ENCODE measurements at regions not wholly inside any gene's neighbourhood (a gene's known extent, or its start where the extent isn't known, plus 50 kb on each side); places are given as distances from the start of the nearest gene placed in this dataset.

DNA sequence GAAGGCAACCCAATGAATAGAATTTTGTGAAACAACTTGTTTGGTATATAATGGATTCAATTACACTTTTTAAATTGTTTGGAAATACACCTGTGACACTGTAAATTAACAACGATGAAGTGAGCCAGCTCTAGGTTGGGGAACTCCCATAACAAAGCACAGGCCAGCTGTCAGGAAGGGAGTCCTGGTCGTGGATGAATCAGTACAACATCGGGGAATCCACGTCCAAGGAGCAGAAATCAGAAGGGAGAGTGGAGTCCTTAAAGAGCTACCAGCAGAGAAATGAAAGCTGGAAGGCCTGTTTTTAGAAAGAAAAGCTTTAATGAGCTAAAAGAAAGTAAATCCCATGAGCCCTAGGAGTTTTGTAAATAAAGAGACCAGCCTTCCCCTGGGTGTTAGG, 223.1 kb upstream of the SLC35B3 start:
- H3K4me3 ChIP-seq (ENCODE audit: low read length), result no peak overlapping the region
- DNase-seq (ENCODE audit: low read depth), result no peak
- TF ChIP-seq, protein P1, sequence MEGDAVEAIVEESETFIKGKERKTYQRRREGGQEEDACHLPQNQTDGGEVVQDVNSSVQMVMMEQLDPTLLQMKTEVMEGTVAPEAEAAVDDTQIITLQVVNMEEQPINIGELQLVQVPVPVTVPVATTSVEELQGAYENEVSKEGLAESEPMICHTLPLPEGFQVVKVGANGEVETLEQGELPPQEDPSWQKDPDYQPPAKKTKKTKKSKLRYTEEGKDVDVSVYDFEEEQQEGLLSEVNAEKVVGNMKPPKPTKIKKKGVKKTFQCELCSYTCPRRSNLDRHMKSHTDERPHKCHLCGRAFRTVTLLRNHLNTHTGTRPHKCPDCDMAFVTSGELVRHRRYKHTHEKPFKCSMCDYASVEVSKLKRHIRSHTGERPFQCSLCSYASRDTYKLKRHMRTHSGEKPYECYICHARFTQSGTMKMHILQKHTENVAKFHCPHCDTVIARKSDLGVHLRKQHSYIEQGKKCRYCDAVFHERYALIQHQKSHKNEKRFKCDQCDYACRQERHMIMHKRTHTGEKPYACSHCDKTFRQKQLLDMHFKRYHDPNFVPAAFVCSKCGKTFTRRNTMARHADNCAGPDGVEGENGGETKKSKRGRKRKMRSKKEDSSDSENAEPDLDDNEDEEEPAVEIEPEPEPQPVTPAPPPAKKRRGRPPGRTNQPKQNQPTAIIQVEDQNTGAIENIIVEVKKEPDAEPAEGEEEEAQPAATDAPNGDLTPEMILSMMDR (conservative IDR thresholded peaks at IDR 0.05; ENCODE audit: low read length), result no peak

DNA sequence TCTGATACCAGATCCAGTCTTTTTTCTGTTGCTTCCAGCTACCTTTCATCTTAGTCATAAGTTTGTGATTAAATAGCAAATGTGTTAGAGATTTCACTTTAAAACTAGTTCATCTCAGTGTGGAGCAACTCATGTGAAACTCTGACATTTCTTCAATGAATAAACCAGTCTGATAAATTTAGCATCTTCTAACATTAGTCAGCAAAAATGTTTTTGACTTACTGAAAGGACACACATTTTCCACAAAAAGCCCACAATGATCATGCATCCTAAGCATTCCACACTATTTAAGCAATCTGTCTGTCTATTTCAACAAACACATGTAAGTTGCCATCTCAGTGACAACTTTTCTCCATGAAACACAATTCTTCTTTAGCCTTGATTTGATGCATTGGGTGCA, 222.2 kb upstream of the SLC35B3 start:
- no peak for DNase-seq (ENCODE audit: low read depth)
- H3K4me3 ChIP-seq (ENCODE audit: low read length), result no peak overlapping the region
- TF ChIP-seq, protein P1 (conservative IDR thresholded peaks at IDR 0.05; ENCODE audit: low read length), result no peak

DNA sequence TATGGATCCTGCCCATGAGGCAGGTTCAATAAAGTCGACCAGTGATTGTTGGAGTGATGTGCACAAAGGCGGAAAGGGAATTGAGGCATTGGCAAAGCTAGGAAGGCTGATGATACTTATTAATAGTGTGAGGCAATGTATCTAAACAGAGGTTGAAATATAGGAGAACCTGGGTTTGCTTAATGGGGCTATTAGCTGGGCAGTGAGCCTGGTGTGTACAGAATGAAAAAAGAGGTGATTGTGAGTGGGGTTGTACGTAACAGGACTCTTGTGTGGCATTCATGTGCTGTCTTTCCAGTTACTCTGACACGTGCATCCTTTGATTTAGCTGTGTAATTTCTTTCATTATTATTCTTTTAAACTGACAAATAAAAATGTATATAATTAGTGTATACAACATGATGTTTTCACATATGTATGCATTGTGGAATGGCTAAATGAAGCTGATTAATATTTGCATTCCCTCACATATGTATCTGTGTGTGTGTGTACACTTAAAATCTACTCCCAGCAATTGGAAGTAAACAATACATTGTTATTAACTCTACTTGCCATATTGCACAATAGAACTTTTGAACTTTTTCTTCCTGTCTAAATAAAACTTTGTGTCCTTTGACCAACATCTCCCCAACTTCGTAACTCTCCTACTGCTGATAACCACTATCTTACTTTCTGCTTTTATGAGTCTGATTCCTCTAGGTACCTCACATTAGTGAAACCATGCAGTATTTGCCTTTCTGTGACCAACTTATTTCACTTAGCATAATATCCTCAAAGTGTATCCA, 220.5 kb upstream of the SLC35B3 start:
- H3K4me3 ChIP-seq (ENCODE audit: low read length), result no peak overlapping the region
- DNase-seq (ENCODE audit: low read depth), result no peak
- TF ChIP-seq, protein P1 (conservative IDR thresholded peaks at IDR 0.05; ENCODE audit: low read length), result no peak

DNA sequence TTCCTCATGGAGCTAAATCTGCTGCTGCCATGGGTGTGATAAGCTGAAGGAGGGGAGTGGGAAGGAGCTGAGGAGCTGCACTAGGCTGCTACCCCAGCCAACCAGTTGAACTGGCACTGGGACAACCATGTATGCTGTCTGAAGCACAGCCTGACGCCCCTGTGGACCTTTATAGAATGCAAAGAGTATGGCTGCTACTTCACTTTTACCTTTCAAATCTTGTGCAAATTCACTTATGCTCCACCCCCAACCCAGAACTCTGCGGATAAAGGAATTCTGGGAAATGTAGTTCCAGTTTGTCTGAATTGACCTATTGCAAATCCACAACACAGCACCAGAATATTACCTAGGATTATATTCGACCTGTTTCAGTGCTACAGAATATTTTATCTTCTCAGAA, 217.4 kb upstream of the SLC35B3 start:
- no peak overlapping the region for H3K4me3 ChIP-seq (ENCODE audit: low read length)
- no peak for DNase-seq (ENCODE audit: low read depth)
- TF ChIP-seq, protein P1 (conservative IDR thresholded peaks at IDR 0.05; ENCODE audit: low read length), result no peak

DNA sequence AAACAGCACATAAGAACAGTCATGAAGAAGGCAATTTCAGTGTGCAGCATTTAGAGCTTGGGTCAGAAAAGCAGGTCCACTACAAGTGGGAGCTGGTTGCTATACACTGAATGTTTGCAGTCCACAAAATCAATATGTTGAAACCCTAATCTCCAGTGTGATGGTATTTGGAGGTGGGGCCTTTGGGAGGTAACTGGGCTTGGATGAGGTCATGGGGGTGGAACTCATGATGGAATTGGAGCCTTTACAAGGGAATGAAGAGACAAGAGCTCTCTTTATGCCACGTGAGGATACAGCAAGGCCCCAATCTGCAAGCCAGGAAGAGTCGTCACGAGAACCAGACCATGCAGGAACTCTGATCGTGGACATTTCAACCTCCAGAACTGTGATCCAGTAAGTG, 216.7 kb upstream of the SLC35B3 start:
- TF ChIP-seq, protein P1 (conservative IDR thresholded peaks at IDR 0.05; ENCODE audit: low read length), result no peak
- no peak for DNase-seq (ENCODE audit: low read depth)
- no peak overlapping the region for H3K4me3 ChIP-seq (ENCODE audit: low read length)

DNA sequence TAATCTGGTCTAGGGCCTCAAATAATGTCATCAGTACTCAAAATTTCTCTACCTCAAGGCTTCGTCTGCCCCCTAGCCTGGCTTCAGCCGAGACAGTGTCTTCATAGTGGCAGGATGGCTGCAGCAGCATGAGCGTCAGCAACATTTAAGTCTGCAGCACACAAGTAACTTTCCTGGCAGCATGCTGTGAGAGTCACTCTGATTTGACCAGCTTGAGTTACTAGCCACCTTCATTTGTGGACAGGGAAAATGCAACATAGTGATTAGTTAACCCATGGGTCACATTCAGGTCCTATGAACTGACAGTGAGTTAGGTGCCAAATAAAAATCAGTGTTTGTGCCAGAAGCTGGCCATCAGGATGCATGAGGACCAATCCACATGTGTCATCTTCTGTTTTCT, 209.9 kb upstream of the SLC35B3 start:
- no peak for DNase-seq (ENCODE audit: low read depth)
- H3K4me3 ChIP-seq (ENCODE audit: low read length), result no peak overlapping the region
- TF ChIP-seq, protein P1 (conservative IDR thresholded peaks at IDR 0.05; ENCODE audit: low read length), result no peak

DNA sequence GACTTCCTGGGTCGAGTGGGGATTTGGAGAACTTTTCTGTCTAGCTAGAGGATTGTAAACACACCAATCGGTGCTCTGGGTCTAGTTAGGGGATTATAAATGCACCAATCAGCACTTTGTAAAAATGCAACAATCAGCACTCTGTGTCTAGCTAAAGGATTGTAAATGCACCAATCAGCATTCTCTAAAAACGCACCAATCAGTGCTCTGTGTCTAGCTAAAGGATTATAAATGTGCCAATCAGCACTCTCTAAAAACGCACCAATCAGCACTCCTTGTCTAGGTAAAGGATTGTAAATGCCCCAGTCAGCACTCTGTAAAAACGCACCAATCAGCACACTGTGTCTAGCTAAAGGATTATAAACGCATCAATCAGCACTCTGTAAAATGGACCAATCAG, 209.0 kb upstream of the SLC35B3 start:
- DNase-seq (ENCODE audit: low read depth), result no peak
- TF ChIP-seq, protein P1 (conservative IDR thresholded peaks at IDR 0.05; ENCODE audit: low read length), result no peak
- H3K4me3 ChIP-seq (ENCODE audit: low read length), result no peak overlapping the region

Measured in AG10803 (cell line).